PC-3 (cell line): ENCODE measurements at regions not wholly inside any gene's neighbourhood (a gene's known extent, or its start where the extent isn't known, plus 50 kb on each side); places are given as distances from the start of the nearest gene placed in this dataset.

Experiments
- CTCF ChIP-seq: fragments of 300-600 bp; sonication (generic); conservative IDR thresholded peaks from 2 replicates; pipeline ENCODE4 v1.5.1; 2017; ENCODE audit warnings: antibody characterized with exemption, low read depth, mild to moderate bottlenecking, low read length
- EZH2 ChIP-seq: fragments of 300-600 bp; sonication (generic); IDR thresholded peaks from one replicate; pipeline ENCODE4 v1.6.1; 2017; ENCODE audit warnings: antibody characterized with exemption, mild to moderate bottlenecking, low read length; ENCODE audit not compliant: unreplicated experiment

GRCh38 chr4:114310296-114310925, 288.2 kb upstream of the UGT8 start:
- TF ChIP-seq CTCF: no peak
- TF ChIP-seq EZH2: no peak
